H1 (cell line): ENCODE measurements at regions not wholly inside any gene's neighbourhood (a gene's known extent, or its start where the extent isn't known, plus 50 kb on each side); places are given as distances from the start of the nearest gene placed in this dataset.

Experiments
- CTCF ChIA-PET: fragments of 300-600 bp; sonication (Branson Sonifier 250); formaldehyde crosslinking; loops from one replicate; lab custom pipeline; 2021; ENCODE audit not compliant: partially characterized antibody; lab: Charles Lee
- POLR2A ChIA-PET: fragments of 300-600 bp; sonication (Branson Sonifier 250); formaldehyde crosslinking; loops from one replicate; lab custom pipeline; 2021; ENCODE audit warnings: inconsistent platforms; ENCODE audit not compliant: partially characterized antibody; lab: Charles Lee
- DNase-seq, 2 experiments: peaks; one replicate each; pipeline versions ENCODE4 v3.0.0 to v3.0.0-alpha.2; 2010 to 2022; ENCODE audit warnings: low spot score in 2 of 2, low read depth in 1 of 2, mixed read lengths in 1 of 2
- FAIRE-seq: peaks from 2 replicates; lab custom pipeline; 2011; peaks lifted over from hg19 to GRCh38; lab: Jason Lieb, UNC
- H2AFZ ChIP-seq: 2 replicates; pipeline ENCODE4 v1.8.1; 2012; ENCODE audit warnings: low read length, inconsistent platforms
- H2AK5ac ChIP-seq: 2 replicates; pipeline ENCODE4 v1.6.1; 2013; ENCODE audit warnings: low read depth, low read length
- H2BK120ac ChIP-seq: replicated peaks from 2 replicates; pipeline ENCODE3; 2013; ENCODE audit warnings: low read depth, low read length, inconsistent platforms
- H2BK12ac ChIP-seq: 2 replicates; pipeline ENCODE4 v1.6.1; 2013; ENCODE audit warnings: low read depth, low read length
- H2BK15ac ChIP-seq: 2 replicates; pipeline ENCODE4 v1.6.1; 2013; ENCODE audit warnings: low read length
- H2BK20ac ChIP-seq: 2 replicates; pipeline ENCODE4 v1.6.1; 2013; ENCODE audit warnings: low read length
- H2BK5ac ChIP-seq: 2 replicates; pipeline ENCODE4 v1.6.1; 2013; ENCODE audit warnings: low read depth, low read length
- H3K14ac ChIP-seq: 2 replicates; pipeline ENCODE4 v1.6.1; 2013; ENCODE audit warnings: inconsistent platforms; ENCODE audit not compliant: insufficient read length
- H3K18ac ChIP-seq: 2 replicates; pipeline ENCODE4 v1.6.1; 2013; ENCODE audit warnings: low read length; ENCODE audit errors: extremely low read depth
- H3K23ac ChIP-seq: 2 replicates; pipeline ENCODE4 v1.6.1; 2013; ENCODE audit warnings: inconsistent platforms; ENCODE audit not compliant: insufficient read length
- H3K23me2 ChIP-seq: 2 replicates; pipeline ENCODE4 v1.6.1; 2013; ENCODE audit warnings: low read depth, low read length
- H3K27ac ChIP-seq: 2 replicates; pipeline ENCODE4 v1.6.1; 2011; ENCODE audit warnings: low read depth, low read length, inconsistent platforms
- H3K27me3 ChIP-seq, 4 experiments: replicated peaks in 1 of 4; 1 replicate in 1 of 4; 2 replicates in 3 of 4; pipeline versions ENCODE4 v1.6.1 to v1.8.1; 2011 to 2013; ENCODE audit warnings: low read length in 3 of 4, mild to moderate bottlenecking in 3 of 4, inconsistent platforms in 2 of 4, mixed read lengths in 2 of 4, moderate library complexity in 1 of 4; ENCODE audit not compliant: control insufficient read depth in 3 of 4, insufficient read depth in 3 of 4; ENCODE audit errors: extremely low read depth in 1 of 4
- H3K36me3 ChIP-seq, 4 experiments: 2 replicates each; pipeline versions ENCODE4 v1.6.1 to v1.8.1; 2011 to 2013; ENCODE audit warnings: mild to moderate bottlenecking in 4 of 4, low read length in 3 of 4, moderate library complexity in 2 of 4, control low read depth in 1 of 4, inconsistent platforms in 1 of 4; ENCODE audit not compliant: insufficient read depth in 4 of 4, control insufficient read depth in 2 of 4
- H3K4ac ChIP-seq: replicated peaks from 2 replicates; pipeline ENCODE3; 2013; ENCODE audit warnings: low read length, low read depth, mixed read lengths, inconsistent platforms; ENCODE audit not compliant: insufficient read length
- H3K4me1 ChIP-seq, 4 experiments: replicated peaks in 1 of 4; 1 replicate in 1 of 4; 2 replicates in 3 of 4; pipeline versions ENCODE4 v1.6.1 to v1.8.1; 2011 to 2013; ENCODE audit warnings: low read length in 3 of 4, inconsistent platforms in 2 of 4, mixed read lengths in 1 of 4; ENCODE audit not compliant: insufficient read depth in 4 of 4, control insufficient read depth in 3 of 4
- H3K4me2 ChIP-seq, 2 experiments: 2 replicates each; pipeline versions ENCODE4 v1.6.1 to v1.8.1; 2011 to 2013; ENCODE audit warnings: low read depth in 2 of 2, low read length in 2 of 2, control low read depth in 1 of 2, inconsistent platforms in 1 of 2, mild to moderate bottlenecking in 1 of 2; ENCODE audit not compliant: insufficient read depth in 1 of 2
- H3K4me3 ChIP-seq, 4 experiments: fragments of 200-600, 300-600 bp in 1 of 4; sonication (generic), shearing (Covaris generic), sonication (Bioruptor Twin) in 1 of 4; 2 replicates each; pipeline versions ENCODE4 v1.5.1 to v1.8.1; 2011 to 2016; ENCODE audit warnings: low read length in 4 of 4, low read depth in 3 of 4, control low read depth in 2 of 4, inconsistent platforms in 2 of 4, mild to moderate bottlenecking in 2 of 4, mixed read lengths in 1 of 4, moderate library complexity in 1 of 4; ENCODE audit not compliant: insufficient read depth in 2 of 4; ENCODE audit errors: extremely low read depth in 1 of 4
- H3K56ac ChIP-seq: replicated peaks from 2 replicates; pipeline ENCODE3; 2013; ENCODE audit warnings: low read depth, mild to moderate bottlenecking, mixed read lengths, low read length, inconsistent platforms; ENCODE audit not compliant: insufficient read length
- H3K79me1 ChIP-seq: 2 replicates; pipeline ENCODE4 v1.6.1; 2013; ENCODE audit warnings: low read depth, low read length, control low read depth
- H3K79me2 ChIP-seq, 2 experiments: 2 replicates each; pipeline versions ENCODE4 v1.6.1 to v1.8.1; 2012 to 2013; ENCODE audit warnings: low read length in 2 of 2, mild to moderate bottlenecking in 2 of 2, inconsistent platforms in 1 of 2; ENCODE audit not compliant: insufficient read depth in 2 of 2, control insufficient read depth in 1 of 2
- H3K9ac ChIP-seq, 4 experiments: replicated peaks in 1 of 4; 1 replicate in 1 of 4; 2 replicates in 3 of 4; pipeline versions ENCODE4 v1.6.1 to v1.8.1; 2011 to 2013; ENCODE audit warnings: low read depth in 3 of 4, low read length in 3 of 4, control low read depth in 2 of 4, mild to moderate bottlenecking in 2 of 4, moderate library complexity in 2 of 4, inconsistent platforms in 1 of 4; ENCODE audit errors: extremely low read depth in 1 of 4
- H3K9me3 ChIP-seq, 2 experiments: 2 replicates each; pipeline versions ENCODE4 v1.6.1 to v1.8.1; 2012 to 2013; ENCODE audit warnings: mild to moderate bottlenecking in 2 of 2, moderate library complexity in 2 of 2, control low read depth in 1 of 2, inconsistent platforms in 1 of 2, low read depth in 1 of 2, low read length in 1 of 2, mixed read lengths in 1 of 2; ENCODE audit not compliant: insufficient read depth in 2 of 2
- H4K20me1 ChIP-seq, 2 experiments: replicated peaks in 1 of 2; 2 replicates each; pipeline versions ENCODE3 to v1.8.1; 2011 to 2013; ENCODE audit warnings: inconsistent platforms in 2 of 2, low read length in 2 of 2, mild to moderate bottlenecking in 1 of 2; ENCODE audit not compliant: insufficient read depth in 2 of 2, control insufficient read depth in 1 of 2
- H4K5ac ChIP-seq: 2 replicates; pipeline ENCODE4 v1.6.1; 2013; ENCODE audit warnings: low read length, low read depth, mixed read lengths, inconsistent platforms; ENCODE audit not compliant: insufficient read length
- H4K8ac ChIP-seq: 2 replicates; pipeline ENCODE4 v1.8.0; 2013; ENCODE audit warnings: mild to moderate bottlenecking, moderate library complexity, low read length, inconsistent platforms; ENCODE audit not compliant: insufficient read depth; ENCODE audit errors: extremely low read depth
- H4K91ac ChIP-seq: replicated peaks from 2 replicates; pipeline ENCODE3; 2013; ENCODE audit warnings: low read length, mixed read lengths, inconsistent platforms; ENCODE audit not compliant: insufficient read length
- CBX8 ChIP-seq: fragments of 300-800, 300-1000 bp; sonication (generic); IDR thresholded peaks from 2 replicates; pipeline ENCODE4 v1.7.1; 2016; ENCODE audit warnings: low read depth, low read length, borderline replicate concordance
- EGR1 ChIP-seq: IDR thresholded peaks from 2 replicates; pipeline ENCODE4 v1.6.1; 2011; ENCODE audit warnings: low read depth, low read length, borderline replicate concordance
- HDAC2 ChIP-seq, 2 experiments: fragments of 300-600 bp in 1 of 2; sonication (generic) in 1 of 2; IDR thresholded peaks; 2 replicates each; pipeline ENCODE4 v1.6.1; 2011 to 2012; ENCODE audit warnings: low read depth in 2 of 2, low read length in 2 of 2, mild to moderate bottlenecking in 2 of 2, moderate library complexity in 2 of 2, borderline replicate concordance in 1 of 2, inconsistent platforms in 1 of 2
- RXRA ChIP-seq: IDR thresholded peaks from 2 replicates; pipeline ENCODE4 v1.6.1; 2011; ENCODE audit warnings: low read depth, mild to moderate bottlenecking, low read length, moderate library complexity; ENCODE audit not compliant: insufficient read depth
- SRF ChIP-seq: IDR thresholded peaks from 2 replicates; pipeline ENCODE4 v1.6.1; 2011; ENCODE audit warnings: mild to moderate bottlenecking, low read depth, low read length, moderate library complexity
- YY1 ChIP-seq: IDR thresholded peaks from 2 replicates; pipeline ENCODE4 v1.6.1; 2011; ENCODE audit warnings: low read depth, mild to moderate bottlenecking, low read length
- WGBS, 2 experiments: shearing (Covaris generic) in 1 of 2; methylation state at CpG; one replicate each; pipeline versions ENCODE4 v1.1.6 to v1.1.7; 2013 to 2015; ENCODE audit warnings: low lambda C conversion rate in 2 of 2, mixed read lengths in 2 of 2, inconsistent platforms in 1 of 2, low coverage in 1 of 2, missing lambda C conversion rate in 1 of 2; ENCODE audit not compliant: insufficient replicate concordance in 2 of 2, insufficient coverage in 1 of 2, insufficient read length in 1 of 2; ENCODE audit errors: extremely low coverage in 1 of 2, missing lambda C conversion rate in 1 of 2; 5-methylcytosine and 5-hydroxymethylcytosine counted together

- H4K91ac ChIP-seq, result no peak overlapping the region
- no peak overlapping the region for H3K4me2 ChIP-seq
- no peaks in the 10 kb centered on the region for H3K9me3 ChIP-seq
- H3K18ac ChIP-seq, result no peak overlapping the region
- no peak overlapping the region for H3K4me3 ChIP-seq
- no peak overlapping the region for H2AK5ac ChIP-seq
- H3K14ac ChIP-seq, result no peak overlapping the region
- no peak overlapping the region for H3K27ac ChIP-seq
- no peaks in the 10 kb centered on the region for H4K20me1 ChIP-seq
- H3K23ac ChIP-seq, result no peak overlapping the region
- no peaks in the 10 kb centered on the region for H3K79me2 ChIP-seq
- CTCF ChIA-PET, result interaction anchor here (1.3 kb wide), 1 partner anchor 74 kb away, joined by 4 read pairs; no protein-coding TSS in a partner anchor
- no peaks in the 10 kb centered on the region for H3K79me1 ChIP-seq
- FAIRE-seq, result no peak
- no peak overlapping the region for H2BK120ac ChIP-seq
- no peak for TF ChIP-seq HDAC2 (IDR thresholded peaks at IDR 0.05; ENCODE audit: borderline replicate concordance in 1 of 2, low read depth in 2 of 2, low read length in 2 of 2)
- TF ChIP-seq CBX8, result no peak
- no peak for TF ChIP-seq SRF
- TF ChIP-seq EGR1, result no peak
- no peak for TF ChIP-seq RXRA
- TF ChIP-seq YY1, result no peak
- TF ChIP-seq, all 59 proteins: peak for 0
- H2AFZ ChIP-seq, result no peak overlapping the region
- 84% methylated on average over 6 of the region's 6 CpGs; no CpG with 5 or more reads in 1 of the 2 experiments for WGBS, 2 experiments
- H3K36me3 ChIP-seq, result no peaks in the 10 kb centered on the region
- POLR2A ChIA-PET, result no interaction called here
- H3K9ac ChIP-seq, result no peak overlapping the region
- no peaks in the 10 kb centered on the region for H3K27me3 ChIP-seq
- no peak for DNase-seq
- no peaks in the 10 kb centered on the region for H3K4me1 ChIP-seq
- H4K8ac ChIP-seq, result no peak overlapping the region
- no peak overlapping the region for H3K4ac ChIP-seq
- H2BK5ac ChIP-seq, result no peak overlapping the region
- no peak overlapping the region for H2BK15ac ChIP-seq
- H2BK20ac ChIP-seq, result no peak overlapping the region
- H3K56ac ChIP-seq, result no peak overlapping the region
- H3K23me2 ChIP-seq, result no peaks in the 10 kb centered on the region
- H4K5ac ChIP-seq, result no peak overlapping the region
- H2BK12ac ChIP-seq, result no peak overlapping the region
Observed at GRCh38 chr20:50386641-50386960, 123.6 kb upstream of the PTPN1 start.
